ENCODE measurements at regions not wholly inside any gene's neighbourhood (a gene's known extent, or its start where the extent isn't known, plus 50 kb on each side); places are given as distances from the start of the nearest gene placed in this dataset.

- no peak for TF ChIP-seq POLR2AphosphoS5 (IDR thresholded peaks at IDR 0.05)
- no peak for TF ChIP-seq POLR2A (IDR thresholded peaks at IDR 0.05)
- TF ChIP-seq, protein P1, sequence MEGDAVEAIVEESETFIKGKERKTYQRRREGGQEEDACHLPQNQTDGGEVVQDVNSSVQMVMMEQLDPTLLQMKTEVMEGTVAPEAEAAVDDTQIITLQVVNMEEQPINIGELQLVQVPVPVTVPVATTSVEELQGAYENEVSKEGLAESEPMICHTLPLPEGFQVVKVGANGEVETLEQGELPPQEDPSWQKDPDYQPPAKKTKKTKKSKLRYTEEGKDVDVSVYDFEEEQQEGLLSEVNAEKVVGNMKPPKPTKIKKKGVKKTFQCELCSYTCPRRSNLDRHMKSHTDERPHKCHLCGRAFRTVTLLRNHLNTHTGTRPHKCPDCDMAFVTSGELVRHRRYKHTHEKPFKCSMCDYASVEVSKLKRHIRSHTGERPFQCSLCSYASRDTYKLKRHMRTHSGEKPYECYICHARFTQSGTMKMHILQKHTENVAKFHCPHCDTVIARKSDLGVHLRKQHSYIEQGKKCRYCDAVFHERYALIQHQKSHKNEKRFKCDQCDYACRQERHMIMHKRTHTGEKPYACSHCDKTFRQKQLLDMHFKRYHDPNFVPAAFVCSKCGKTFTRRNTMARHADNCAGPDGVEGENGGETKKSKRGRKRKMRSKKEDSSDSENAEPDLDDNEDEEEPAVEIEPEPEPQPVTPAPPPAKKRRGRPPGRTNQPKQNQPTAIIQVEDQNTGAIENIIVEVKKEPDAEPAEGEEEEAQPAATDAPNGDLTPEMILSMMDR (IDR thresholded peaks at IDR 0.05): no peak
- no peak for TF ChIP-seq EP300 (IDR thresholded peaks at IDR 0.05)
These were observed 660.7 kb downstream of the GALR1 start for GRCh38 chr18:77910347-77910746.
